Stomach (tissue), 4 donors: ENCODE measurements at regions not wholly inside any gene's neighbourhood (a gene's known extent, or its start where the extent isn't known, plus 50 kb on each side); places are given as distances from the start of the nearest gene placed in this dataset.

Experiments
- CTCF ChIP-seq, 7 experiments: fragments of 450-650 bp in 4 of 7; fragments of 200-600 bp in 3 of 7; sonication (generic) in 3 of 7; IDR thresholded peaks; one replicate each; pipeline ENCODE4 v1.5.1; 2016 to 2019; ENCODE audit warnings: antibody characterized with exemption in 7 of 7, control low read depth in 2 of 7, mild to moderate bottlenecking in 1 of 7
- POLR2AphosphoS5 ChIP-seq, 3 donors: sonication (generic); formaldehyde crosslinking; IDR thresholded peaks; one replicate each; pipeline ENCODE4 v1.6.1; 2016; ENCODE audit warnings: antibody characterized with exemption in 3 of 3

DNA sequence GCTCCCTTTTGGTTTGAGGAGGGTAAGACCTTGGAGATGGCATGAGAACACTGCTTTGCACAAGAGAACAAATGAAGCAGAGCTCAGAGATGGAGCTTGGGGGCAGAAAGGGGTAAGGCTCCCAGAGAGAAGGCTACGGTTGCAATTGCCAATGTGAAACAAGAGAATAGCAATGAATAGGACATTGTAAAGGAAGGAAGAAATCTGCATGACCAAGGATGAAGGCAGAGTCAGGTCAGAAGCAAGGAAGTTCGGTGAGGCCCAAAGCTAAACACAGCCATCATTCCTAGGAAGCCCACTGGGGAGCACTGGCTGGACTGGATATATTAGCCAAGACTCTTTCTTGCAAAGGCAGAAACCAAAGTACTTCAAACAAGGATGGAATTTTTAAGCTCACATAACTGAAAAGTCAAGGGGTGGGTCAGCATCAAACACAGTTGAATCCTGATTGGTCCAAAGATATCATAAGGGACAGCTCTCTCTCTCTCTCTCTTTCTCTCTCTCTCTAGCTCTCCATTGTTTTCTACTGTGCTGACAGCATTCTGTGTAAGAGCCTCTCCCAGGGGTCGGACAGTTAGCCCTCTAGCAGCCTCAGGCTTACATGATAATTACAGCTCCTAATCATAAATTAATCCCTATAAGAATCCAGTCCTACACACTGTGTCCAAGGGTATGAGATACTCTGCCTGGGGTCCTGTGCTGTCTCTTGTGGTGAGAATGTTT lies 484.3 kb downstream of the SOX6 start:
- no peak for TF ChIP-seq CTCF (IDR thresholded peaks at IDR 0.05)
- no peak for TF ChIP-seq POLR2AphosphoS5 (IDR thresholded peaks at IDR 0.05)
